Progenitor cell of endocrine pancreas (in vitro differentiated cells): ENCODE measurements at regions not wholly inside any gene's neighbourhood (a gene's known extent, or its start where the extent isn't known, plus 50 kb on each side); places are given as distances from the start of the nearest gene placed in this dataset.

Experiments used
- DNase-seq: peaks from one replicate; pipeline ENCODE4 v3.0.0; 2021; ENCODE audit warnings: low spot score; ENCODE audit not compliant: unreplicated experiment
- H3K27ac Mint-ChIP-seq: 2 replicates; pipeline ENCODE4 v1.8.0; 2021; ENCODE audit warnings: mild to moderate bottlenecking, moderate library complexity, mixed read lengths
- H3K27me3 Mint-ChIP-seq: 2 replicates; pipeline ENCODE4 v1.8.0; 2021; ENCODE audit warnings: mixed read lengths
- H3K36me3 Mint-ChIP-seq: 2 replicates; pipeline ENCODE4 v1.8.0; 2022; ENCODE audit warnings: mixed read lengths; ENCODE audit not compliant: insufficient read depth
- H3K4me1 Mint-ChIP-seq: 2 replicates; pipeline ENCODE4 v1.8.0; 2021; ENCODE audit warnings: low read depth, mixed read lengths
- H3K4me3 Mint-ChIP-seq: 2 replicates; pipeline ENCODE4 v1.8.0; 2021; ENCODE audit warnings: low read depth, mild to moderate bottlenecking, moderate library complexity, mixed read lengths
- H3K9me3 Mint-ChIP-seq: 2 replicates; pipeline ENCODE4 v1.8.0; 2021; ENCODE audit warnings: low read depth, mixed read lengths
- TF ChIP-seq, protein P1 (sequence below): fragments of 200-600 bp; sonication (generic); IDR thresholded peaks from one replicate; pipeline ENCODE4 v1.5.0; 2021; ENCODE audit warnings: antibody characterized with exemption, mild to moderate bottlenecking; ENCODE audit not compliant: unreplicated experiment

DNA sequence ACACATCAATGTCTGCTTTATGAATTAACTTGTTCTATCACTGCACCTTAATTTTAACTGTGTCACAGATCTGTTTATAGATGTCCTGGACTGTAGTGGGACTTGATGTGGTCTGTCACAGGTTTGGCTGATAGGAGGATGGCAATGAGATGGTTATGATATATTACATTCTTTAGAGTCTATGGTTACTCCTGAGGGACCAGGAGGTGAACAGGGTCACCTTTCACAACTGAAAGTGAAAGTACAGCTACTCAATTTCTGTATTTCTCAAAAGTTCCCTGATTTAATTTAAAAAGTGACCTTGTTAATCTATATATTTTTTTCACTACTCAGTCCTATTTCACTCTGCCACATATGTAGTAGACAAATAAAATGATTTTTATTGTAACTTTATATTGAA lies 1284.1 kb upstream of the GYPC start:
- TF ChIP-seq, protein P1, sequence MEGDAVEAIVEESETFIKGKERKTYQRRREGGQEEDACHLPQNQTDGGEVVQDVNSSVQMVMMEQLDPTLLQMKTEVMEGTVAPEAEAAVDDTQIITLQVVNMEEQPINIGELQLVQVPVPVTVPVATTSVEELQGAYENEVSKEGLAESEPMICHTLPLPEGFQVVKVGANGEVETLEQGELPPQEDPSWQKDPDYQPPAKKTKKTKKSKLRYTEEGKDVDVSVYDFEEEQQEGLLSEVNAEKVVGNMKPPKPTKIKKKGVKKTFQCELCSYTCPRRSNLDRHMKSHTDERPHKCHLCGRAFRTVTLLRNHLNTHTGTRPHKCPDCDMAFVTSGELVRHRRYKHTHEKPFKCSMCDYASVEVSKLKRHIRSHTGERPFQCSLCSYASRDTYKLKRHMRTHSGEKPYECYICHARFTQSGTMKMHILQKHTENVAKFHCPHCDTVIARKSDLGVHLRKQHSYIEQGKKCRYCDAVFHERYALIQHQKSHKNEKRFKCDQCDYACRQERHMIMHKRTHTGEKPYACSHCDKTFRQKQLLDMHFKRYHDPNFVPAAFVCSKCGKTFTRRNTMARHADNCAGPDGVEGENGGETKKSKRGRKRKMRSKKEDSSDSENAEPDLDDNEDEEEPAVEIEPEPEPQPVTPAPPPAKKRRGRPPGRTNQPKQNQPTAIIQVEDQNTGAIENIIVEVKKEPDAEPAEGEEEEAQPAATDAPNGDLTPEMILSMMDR = no peak

DNA sequence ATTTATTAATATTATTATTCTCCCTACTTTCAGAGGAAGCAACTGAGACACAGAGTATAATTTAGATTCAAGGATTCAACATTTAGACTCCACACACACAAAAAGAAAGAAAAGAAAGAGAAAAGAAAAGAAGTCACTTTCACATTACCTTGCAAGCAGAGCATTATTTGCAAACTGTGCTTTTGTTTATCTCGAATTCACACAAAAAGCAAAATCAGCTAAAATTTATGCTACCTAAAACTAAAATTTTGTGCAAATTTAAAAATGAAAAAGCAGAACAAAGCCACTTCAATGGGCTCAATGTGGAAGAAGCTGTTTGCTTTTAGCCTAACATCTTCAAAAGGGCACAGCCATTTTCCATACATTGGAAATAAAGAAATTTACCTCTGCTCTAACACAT lies 1282.7 kb upstream of the GYPC start:
- H3K27ac Mint-ChIP-seq = no peak overlapping the region

More for the DNA sequence above, 1284.1 kb upstream of the GYPC start:
- Mint-ChIP-seq H3K27ac (no peak overlapping the region), H3K4me3 (no peak overlapping the region), H3K9me3 (no peaks in the 10 kb centered on the region), H3K36me3 (no peaks in the 10 kb centered on the region), H3K27me3 (no peaks in the 10 kb centered on the region), H3K4me1 (no peaks in the 10 kb centered on the region)
- no peak for DNase-seq

DNA sequence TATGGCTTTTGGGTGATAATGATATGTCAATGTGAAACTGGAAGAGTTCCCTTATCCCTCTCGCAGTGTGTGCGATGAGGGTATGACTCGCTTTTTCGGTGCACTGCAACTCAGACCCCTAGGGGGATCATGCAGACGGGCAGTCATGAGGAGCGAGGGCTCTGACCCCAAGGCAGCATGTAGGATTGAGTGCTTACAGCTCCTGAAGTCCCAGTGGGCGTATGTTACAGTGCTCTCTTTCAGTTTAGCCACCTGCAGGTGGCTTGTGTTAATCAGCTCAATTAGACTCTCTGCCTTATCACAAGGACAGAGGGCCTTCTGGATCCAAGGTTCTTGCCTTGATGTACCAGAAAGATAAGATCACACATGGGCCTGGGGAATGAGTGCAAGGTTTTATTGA lies 1269.9 kb upstream of the GYPC start:
- Mint-ChIP-seq H3K27me3 (no peaks in the 10 kb centered on the region), H3K9me3 (peaks cover 4% of the 10 kb centered on the region), H3K36me3 (no peaks in the 10 kb centered on the region), H3K4me3 (no peak overlapping the region), H3K4me1 (no peaks in the 10 kb centered on the region), H3K27ac (no peak overlapping the region)
- DNase-seq = no peak
- TF ChIP-seq, protein P1 = no peak

More for the DNA sequence above, 1282.7 kb upstream of the GYPC start:
- Mint-ChIP-seq H3K4me1 (no peaks in the 10 kb centered on the region), H3K4me3 (no peak overlapping the region), H3K9me3 (no peaks in the 10 kb centered on the region), H3K36me3 (no peaks in the 10 kb centered on the region), H3K27me3 (no peaks in the 10 kb centered on the region)
- TF ChIP-seq, protein P1 = no peak
- DNase-seq = no peak

DNA sequence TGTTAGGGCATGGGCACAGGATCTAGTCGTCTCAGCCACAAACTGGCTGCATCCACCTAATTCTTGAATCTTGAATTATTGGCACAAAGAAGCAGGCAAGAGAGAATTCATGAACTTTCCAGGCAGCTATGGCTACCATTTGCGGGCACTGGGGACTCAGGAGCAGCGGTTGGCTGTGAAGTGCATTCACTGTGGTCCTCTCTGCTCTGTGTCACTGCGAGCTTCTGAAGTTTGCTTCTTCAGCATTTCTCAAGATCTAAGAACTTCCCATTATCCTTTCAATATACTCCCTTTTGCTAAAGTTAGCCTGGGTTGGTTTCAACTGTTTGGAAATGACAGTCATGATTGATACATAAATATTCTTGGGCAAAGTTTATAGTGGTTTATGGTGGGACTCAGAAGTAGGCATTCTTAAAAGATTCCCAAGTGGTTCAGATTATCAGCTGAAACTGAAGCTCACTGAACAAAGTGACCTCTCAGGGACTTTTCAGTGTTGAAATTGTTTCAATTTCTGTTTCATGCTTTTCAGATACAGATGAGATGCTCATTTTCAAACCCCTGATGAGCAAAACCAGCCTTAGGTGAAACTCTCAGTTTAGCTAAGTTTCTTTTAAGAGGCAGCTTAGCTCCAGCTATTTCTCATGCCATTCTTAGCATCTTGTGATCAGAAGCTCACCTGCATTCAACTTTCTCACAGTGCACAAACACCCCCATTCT lies 1258.3 kb upstream of the GYPC start:
- DNase-seq = no peak
- TF ChIP-seq, protein P1 = no peak
- Mint-ChIP-seq H3K4me3 (no peak overlapping the region), H3K36me3 (no peaks in the 10 kb centered on the region), H3K27me3 (peaks cover 4% of the 10 kb centered on the region), H3K4me1 (peaks cover 2% of the 10 kb centered on the region), H3K9me3 (no peaks in the 10 kb centered on the region), H3K27ac (no peak overlapping the region)

- H3K27me3 Mint-ChIP-seq = peaks cover 4% of the 10 kb centered on the region
These were observed 1257.0 kb upstream of the GYPC start for GRCh38 chr2:125398738-125399524.

More at GRCh38 chr2:125398738-125399524, 1257.0 kb upstream of the GYPC start:
- no peaks in the 10 kb centered on the region for H3K36me3 Mint-ChIP-seq
- H3K27ac Mint-ChIP-seq = no peak overlapping the region
- H3K4me1 Mint-ChIP-seq = peaks cover 2% of the 10 kb centered on the region
- no peak for DNase-seq
- H3K9me3 Mint-ChIP-seq = no peaks in the 10 kb centered on the region
- no peak overlapping the region for H3K4me3 Mint-ChIP-seq
- TF ChIP-seq, protein P1 = no peak
